HK-2 (cell line): ENCODE measurements at regions not wholly inside any gene's neighbourhood (a gene's known extent, or its start where the extent isn't known, plus 50 kb on each side); places are given as distances from the start of the nearest gene placed in this dataset.
"Not testable (repeated sequence)": the region's sequence is repeated elsewhere in the genome, so short reads cannot be mapped to it uniquely, and the experiment has no call there.

Experiments
- DNase-seq: peaks from one replicate; pipeline ENCODE4 v3.0.0-alpha.2; 2018; ENCODE audit not compliant: unreplicated experiment

GRCh38 chr9:19875291-19875920 lies 86.6 kb upstream of the SLC24A2 start:
- DNase-seq, result no peak

GRCh38 chr9:19873188-19873587 lies 84.4 kb upstream of the SLC24A2 start:
- not testable (repeated sequence) for DNase-seq

- no peak for DNase-seq
Measured at GRCh38 chr9:19870988-19871387, 82.2 kb upstream of the SLC24A2 start.

- DNase-seq, result no peak
Measured at GRCh38 chr9:19840953-19841352, 52.1 kb upstream of the SLC24A2 start.
